ENCODE measurements at regions not wholly inside any gene's neighbourhood (a gene's known extent, or its start where the extent isn't known, plus 50 kb on each side); places are given as distances from the start of the nearest gene placed in this dataset.

DNA sequence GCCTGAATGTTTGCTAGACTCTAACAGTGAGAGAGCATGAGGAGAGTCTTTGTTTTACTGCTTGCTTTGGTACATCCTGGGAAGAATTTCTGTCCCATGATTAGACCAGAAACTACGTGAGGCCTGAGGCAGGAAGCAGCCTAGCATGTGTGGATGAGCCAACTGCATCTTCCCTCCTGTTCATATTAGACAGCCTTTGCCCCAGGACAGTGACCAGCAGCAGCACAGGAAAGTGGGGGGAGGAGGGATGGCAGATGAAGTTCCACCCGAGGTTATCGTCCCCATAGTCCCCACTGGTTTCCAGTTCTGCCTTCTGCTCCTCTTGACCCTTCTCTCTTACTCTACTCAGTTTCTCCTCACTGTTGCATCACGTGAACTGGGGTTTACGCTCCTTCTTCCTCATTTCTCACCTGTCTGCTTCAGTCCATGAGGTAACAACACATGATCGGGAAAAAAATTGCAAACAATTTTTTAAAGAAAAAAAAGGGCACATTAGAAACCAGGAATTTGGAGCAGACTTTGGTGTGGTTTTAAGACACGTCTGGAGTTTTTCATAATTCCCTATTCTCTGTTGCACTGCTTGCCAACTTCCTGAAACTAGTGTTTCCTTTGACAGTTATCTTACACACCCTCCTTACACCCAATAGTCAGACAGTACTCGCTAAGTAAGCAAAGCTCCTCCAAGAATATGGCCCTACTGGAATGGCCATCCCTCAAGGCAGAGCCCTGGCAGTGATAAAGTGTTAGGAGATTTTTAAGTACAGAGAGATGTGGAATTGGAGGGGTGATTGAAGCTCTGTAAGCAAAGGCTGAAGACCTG is 84.1 kb downstream of the SNX18 start:
- no peak for DNase-seq

Measured in NCI-H1417 treated with DMSO at 0.1 percent for 48 hours (cell line).